HG03175 (cell line): ENCODE measurements at regions not wholly inside any gene's neighbourhood (a gene's known extent, or its start where the extent isn't known, plus 50 kb on each side); places are given as distances from the start of the nearest gene placed in this dataset.
A peak's percentile ranks its signal among the peaks of the same experiment; 100 is the strongest.
"Not testable (repeated sequence)": the region's sequence is repeated elsewhere in the genome, so short reads cannot be mapped to it uniquely, and the experiment has no call there.

Source experiments
- ATAC-seq: cut with Tn5 transposase; IDR thresholded peaks from one replicate; pipeline ENCODE4 v1.9.1; 2021; ENCODE audit warnings: mild to moderate bottlenecking, moderate library complexity; ENCODE audit not compliant: unreplicated experiment

DNA sequence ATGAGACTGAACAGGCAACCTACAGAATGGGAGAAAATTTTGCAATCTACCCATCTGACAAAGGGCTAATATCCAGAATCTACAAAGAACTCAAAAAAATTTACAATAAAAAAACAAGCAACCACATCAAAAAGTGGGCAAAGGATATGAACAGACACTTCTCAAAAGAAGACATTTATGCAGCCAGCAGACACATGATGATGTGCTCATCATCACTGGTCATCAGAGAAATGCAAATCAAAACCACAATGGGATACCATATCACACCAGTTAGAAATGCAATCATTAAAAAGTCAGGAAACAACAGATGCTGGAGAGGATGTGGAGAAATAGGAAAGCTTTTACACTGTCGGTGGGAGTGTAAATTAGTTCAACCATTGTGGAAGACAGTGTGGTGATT is 51.7 kb upstream of the PAXBP1 start:
- not testable (repeated sequence) for ATAC-seq

DNA sequence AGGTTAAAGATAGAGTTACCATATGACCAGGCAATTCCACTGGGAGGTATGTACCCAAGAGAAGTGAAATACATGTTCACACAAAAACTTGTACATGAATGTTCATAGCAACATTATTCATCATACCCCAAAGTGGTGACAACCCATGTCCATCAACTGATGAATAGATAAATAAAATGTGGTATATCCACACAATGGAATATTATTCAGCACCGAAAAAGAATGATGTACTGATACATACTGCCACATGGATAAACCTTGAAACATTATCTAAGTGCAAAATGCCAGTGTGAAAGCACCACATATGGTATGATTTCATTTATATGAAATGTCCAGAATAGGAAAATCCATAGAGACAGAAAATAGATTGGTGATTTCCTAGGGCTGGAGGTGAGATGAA is 53.4 kb upstream of the PAXBP1 start:
- no peak for ATAC-seq

DNA sequence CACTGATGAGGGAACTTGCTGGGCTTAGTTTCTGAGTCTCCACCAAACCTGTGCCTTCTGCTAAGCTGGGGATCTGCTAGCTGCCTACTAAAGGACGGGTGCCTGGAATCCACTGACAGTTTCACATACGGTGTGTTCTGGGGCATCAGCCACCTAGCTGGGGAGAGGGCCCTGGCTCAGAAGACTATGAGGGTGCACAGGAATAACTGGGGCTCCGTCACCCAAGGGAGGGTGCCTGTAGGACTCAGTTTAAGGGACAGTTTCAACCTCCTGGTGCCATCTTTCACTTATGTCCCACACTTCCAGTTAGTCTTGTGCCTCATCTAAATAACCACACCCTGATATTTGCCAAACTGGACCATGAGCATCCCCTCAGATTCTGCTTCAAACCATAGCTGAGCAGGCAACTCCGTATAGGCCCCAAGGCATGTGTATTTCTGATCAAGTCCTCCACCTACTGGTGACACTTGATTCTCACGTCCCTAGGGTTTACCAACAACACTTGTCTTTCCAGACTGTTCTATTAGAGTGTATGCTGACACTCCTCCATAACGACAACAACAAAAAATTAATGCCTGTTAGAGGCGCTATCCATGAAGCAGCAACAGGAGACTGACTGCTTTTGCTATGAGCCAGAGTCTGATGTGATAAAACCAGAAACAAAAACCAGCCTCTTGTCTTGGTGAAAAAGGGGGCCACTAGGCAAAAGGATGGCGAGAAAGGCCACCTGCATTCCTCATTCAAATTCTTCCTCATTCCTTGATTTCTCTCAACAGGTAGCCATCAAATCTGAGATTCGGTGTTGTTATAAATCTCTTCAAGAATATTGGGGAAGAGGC is 55.0 kb upstream of the PAXBP1 start:
- ATAC-seq, result peak; percentile 45

DNA sequence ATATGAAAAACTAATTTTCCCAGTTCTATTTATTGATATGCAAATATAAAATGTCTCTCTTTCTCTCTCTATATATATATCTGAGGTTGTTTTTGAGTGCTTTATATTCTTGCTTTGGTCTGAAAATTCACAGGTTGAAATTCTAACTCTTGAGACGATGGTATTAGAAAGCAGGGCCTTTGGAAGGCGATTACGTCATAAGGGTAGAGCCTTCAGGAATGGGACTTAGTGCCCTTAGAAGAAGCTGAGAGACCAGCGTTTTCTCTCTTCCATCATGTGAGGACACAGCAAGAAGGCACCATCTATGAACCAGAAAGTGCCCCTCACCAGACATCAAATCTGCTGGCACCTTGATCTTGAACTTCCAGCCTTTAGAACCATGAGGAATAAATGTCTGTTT is 57.4 kb upstream of the PAXBP1 start:
- ATAC-seq, result no peak

DNA sequence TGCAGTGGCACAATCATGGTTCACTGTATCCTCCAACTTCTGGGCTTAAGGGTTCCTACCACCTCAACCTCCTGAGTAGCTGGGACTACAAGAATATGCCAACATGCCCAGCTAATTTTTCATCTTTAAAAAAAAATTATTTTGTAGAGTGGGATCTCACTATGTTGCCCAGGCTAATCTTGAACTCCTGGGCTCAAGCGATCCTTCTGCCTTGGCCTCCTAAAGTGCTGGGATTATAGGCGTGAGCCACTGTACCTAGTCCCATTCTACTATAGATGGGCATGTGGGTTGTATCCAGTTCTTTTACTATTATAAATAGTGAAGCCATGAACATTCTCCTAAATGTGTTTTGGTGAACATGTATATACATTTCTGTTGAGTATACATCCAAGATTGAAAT is 57.9 kb upstream of the PAXBP1 start:
- ATAC-seq, result no peak

DNA sequence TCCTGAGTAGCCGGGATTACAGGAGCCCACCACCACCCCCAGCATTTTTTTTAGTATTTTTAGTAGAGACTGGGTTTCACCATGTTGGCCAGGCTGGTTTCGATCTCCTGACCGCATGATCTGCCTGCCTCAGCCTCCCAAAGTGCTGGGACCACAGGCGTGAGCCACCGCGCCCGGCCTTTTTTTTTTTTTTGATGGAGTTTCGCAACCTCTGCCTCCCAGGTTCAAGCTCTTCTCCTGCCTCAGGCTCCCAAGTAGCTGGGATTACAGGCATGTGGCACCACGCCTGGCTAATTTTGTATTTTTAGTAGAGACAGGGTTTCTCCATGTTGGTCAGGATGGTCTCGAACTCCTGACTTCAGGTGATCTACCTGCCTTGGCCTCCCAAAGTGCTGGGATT is 60.2 kb upstream of the PAXBP1 start:
- ATAC-seq, result not testable (repeated sequence)

DNA sequence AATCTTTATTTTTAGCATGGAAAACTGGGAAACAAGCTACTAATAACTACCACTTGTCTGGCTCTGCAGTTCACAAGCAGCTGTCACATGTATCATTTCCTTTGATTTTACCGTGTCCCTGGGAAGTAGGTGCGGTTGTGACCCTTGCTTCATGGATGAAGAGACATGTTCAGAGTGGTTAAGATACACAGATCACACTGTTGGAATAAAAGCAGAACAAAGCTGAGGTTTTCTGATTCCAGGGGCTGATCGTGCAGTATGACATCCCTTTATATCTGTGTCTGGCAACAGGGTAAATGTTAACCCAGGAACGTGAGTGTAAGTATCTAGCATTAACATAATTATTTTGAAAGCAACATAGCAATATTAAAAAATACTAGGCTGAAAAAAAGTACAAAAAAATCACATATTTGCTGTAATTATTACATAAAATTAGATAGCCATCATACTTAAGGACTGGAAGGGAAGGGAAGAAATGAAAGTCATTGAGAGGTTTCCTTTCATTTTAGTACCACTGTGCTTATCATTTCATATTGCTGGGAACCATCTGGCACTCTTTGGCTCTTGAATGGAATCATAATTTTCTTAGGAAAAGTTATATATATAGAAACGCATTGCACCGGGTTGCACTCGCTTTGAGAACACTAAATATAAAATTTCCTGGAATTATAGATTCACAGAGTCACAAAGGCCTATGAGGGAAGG is 62.8 kb upstream of the PAXBP1 start:
- no peak for ATAC-seq

DNA sequence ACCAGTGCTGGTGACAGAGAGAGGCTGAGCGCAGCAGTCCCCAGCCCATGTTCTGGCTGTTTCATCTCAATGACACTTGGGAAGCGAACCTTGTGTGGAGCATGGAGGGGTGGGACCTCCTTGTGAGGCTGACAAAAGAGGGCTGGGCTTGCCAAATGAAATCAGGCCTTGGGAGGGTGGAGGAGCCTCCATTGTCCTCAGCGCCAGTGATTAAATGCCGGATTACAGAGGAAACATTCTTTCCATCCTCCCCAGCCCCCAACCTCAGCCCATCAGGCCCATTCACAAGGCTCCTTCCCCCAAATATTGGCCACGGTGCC is 63.3 kb upstream of the PAXBP1 start:
- ATAC-seq, result no peak

DNA sequence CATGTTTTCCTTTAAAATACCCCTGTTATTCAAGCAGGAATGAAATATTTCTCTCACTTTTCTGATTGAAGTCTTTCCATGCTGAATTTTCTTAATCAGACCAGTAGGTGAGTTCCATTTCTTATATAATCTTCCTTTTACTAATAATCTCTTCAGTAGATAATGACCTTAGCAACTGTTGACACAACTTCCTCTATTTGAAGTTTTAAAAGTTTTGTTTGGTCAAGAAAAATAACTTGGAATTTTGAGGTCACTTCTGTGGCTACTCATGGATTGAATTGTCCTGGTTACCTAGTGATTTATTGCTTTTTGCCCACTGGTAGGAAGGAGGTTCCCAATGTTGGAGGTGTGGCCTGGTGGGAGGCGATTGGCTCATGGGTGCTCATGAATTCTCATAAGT is 70.6 kb upstream of the PAXBP1 start:
- ATAC-seq, result no peak

DNA sequence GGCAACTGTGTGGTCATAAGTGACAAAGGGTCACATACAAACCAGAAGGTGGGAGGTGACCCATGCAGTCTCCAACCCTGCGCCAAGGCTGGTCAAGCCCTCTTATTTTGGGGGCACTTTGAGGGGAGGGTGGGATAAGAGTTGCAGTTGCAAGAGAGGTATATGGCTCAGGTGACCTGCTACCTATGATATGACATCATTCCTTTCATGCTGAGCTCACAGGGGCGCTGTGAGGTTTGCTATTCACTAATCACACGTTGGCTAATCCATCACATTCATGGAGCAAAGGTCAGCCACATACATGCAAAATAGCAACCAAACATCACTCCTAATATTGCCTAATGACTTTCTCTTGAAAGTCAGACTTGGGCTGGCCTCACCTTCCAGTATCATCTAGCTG is 72.0 kb upstream of the PAXBP1 start:
- no peak for ATAC-seq

DNA sequence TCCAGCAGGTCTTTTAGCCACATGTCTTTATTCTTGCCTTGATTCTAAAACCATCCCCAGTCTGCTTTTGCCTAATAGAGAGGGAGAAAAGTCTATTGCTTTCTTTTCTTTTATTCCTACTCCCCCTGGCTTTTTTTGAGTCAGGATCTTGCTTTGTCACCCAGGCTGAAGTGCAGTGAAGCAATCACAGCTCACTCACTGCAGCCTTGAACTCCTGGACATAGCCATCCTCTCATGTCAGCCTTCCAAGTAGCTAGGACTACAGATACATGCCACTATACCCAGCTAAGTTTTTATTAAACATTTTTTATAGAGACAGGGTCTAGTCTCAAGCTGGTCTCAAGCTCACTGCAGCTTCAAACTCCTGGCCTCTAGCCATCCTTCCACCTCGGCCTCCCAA is 72.5 kb upstream of the PAXBP1 start:
- no peak for ATAC-seq

DNA sequence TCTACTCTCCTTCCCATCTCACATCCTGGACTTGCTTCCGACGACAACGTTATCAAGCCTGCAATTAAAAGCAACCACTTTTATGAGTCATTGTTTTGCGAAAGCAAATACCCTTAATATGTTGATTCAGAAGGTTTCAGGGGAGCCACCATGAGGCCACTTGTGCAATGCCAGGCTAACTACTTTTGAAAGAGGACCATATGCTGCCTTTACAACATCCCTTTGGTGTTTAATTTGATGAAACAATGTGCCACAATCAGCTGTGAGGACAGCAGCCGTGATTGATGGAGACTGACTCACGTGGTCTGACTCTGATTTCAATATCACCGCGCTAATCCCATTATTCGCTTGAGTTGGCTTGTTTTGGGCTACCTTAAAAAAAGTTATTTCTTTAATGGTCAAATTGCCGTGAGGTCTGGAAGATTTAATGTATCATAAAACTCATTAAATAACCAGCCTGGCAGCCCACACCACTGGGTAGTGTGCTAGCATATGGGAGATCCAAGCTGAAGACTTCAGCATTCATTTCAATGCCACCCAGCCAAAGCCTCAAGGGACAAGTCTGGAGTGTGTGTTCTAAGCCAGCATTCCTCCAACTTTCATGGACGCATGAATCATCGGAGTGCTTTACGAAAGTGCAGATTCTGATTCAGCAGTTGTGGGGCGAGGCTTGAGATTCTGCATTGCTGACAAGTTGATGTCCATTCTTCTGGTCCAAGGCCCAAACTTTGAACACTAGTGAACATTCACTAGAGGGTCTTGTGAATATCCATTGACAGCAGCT is 73.3 kb upstream of the PAXBP1 start:
- no peak for ATAC-seq

DNA sequence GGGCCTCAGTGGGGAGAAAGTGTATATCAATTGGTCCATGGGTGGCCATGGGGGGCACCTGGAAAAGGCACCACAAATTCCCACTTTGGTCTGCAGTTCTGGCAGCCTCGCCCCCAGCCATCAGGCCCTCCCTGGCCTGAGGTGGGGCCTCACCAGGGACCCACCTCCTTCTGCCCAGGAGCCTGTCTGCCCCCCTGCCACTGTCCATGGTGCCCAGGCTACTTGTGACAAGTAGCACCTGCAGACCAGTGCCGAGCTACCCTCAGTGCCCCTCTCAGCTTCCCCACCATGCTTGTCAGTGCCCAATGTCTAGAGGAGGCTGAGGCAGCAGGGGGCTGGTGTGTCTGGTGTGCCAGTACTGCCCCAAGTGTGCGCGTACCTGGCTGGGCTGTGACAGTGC is 87.1 kb upstream of the PAXBP1 start:
- no peak for ATAC-seq

DNA sequence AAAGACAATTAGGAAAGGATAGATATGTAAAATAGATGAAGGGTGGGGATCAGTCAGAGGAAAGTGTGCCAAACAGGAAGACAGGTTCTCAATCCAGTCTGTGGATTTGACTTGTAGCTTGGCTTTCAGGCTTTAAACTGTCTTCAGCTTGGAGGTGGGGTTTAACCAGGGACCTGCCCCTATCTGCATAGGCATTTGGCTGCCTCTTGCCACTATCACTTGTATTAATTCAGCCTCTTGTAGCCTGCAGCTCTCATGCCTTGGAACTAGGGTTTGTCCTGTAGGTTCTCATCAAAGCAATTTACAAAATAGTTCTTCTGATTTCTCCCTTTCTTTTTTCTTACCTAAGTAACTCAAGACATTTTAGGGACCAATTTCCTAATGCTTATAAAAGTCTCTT is 88.8 kb upstream of the PAXBP1 start:
- ATAC-seq, result no peak

DNA sequence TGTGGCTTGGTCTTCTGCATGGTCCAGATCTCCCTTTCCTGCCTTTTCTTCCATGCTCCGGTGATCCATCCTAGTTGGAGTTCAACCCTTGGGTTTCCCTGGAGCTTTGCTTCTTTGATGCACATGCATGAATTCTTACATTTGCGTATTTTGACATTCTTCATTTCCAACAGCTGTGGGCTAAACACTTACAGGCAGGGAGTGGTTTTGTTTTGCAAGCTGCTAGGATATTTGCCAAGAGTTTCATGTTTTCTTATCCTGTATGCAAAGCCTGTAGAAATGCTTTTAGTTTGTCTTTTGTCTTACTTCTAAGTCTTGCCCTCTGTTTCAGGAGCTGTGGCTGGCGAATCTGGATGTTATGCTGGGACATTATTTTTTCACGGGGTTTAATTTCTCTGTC is 90.3 kb upstream of the PAXBP1 start:
- ATAC-seq, result no peak

DNA sequence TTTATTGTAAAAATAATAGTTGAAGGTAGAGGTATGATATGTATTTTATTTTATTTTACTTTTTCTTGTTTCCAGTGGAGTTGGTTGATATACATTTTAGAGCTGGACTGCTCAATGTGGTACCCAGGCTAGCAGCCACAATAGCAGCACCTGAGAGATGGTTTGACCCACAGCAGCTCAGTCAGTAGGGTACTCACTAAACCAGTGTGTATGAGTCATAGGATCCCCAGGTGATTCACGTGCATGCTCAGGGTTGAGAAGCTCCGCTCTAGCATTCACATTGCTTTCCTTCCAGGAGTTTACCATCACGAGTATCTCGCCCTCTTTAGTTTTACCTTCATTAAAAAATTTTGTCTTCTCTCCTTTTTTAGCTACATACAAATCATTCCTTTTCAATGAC is 96.0 kb upstream of the PAXBP1 start:
- ATAC-seq, result no peak

DNA sequence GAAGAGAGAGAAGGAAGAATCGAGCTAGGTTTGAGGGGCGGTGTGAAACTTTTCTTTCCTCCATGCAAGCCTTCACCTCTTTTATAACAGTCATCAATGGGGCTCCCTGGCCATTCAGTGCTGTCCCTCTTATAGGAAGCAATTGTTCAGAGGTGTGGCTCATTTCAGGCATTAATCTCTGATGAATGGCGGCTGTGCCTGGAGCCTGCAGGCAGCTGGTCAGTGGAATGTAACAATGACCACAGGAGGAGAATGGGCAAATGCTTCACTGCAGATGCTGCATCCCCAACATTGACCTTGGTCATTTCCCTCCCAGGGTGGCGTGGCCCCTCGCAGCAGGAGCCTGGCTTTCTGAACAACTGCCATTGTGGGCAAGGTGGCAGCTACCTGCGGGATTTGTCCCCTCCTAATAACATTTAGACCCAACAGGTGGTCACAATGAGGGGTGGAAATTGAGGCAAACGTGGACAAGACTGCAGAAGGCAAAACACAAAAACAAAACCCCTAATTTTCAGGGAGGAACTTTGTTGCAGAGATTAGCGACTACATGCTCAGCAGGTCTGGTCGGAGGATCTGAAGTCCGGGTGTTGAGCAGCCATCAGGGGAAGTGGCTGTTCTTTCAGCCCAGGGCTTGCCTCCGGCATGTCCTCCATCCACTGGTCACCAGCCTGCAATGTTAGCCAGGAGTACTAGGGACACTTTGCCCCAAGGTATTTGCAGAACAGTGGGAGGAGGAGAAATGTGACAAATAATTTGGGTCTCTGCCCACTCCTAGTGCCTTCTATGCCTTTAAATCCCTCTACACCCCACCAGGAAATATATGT is 97.3 kb upstream of the PAXBP1 start:
- ATAC-seq, result no peak

DNA sequence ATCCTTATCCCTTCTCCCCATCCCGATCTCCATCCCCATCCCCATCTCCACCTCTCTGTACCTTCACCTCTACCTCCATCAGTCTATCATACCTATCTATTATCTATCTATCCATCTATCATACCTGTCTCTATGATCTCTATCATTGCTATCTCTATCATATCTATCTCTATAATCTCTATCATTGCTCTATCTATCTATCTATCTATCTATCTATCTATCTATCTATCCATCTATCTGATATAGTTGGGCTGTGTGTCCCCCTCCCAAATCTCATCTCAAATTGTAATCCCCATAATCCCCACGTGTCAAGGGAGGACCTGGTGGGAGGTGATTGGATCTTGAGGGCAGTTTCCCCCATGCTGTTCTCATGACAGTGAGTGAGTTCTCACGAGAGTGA is 97.9 kb upstream of the PAXBP1 start:
- no peak for ATAC-seq

DNA sequence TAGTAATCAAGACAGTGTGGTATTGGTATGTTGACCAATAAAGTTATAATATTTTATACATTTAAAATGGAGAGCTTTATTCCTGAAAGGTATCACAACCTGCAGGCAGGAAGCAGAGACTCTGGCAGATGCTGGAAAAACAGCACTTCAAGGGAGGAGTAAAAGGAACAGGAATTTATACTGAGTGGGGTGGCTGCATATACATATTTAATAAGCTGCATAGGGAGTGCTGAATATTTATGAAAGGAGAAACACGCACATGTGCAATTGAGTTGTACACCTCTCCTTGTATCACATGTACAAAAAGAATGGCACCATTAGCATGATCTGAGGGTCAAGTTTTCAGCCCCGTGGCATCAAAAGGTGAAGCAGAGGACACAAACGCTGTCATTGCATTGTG is 104.9 kb upstream of the PAXBP1 start:
- no peak for ATAC-seq

DNA sequence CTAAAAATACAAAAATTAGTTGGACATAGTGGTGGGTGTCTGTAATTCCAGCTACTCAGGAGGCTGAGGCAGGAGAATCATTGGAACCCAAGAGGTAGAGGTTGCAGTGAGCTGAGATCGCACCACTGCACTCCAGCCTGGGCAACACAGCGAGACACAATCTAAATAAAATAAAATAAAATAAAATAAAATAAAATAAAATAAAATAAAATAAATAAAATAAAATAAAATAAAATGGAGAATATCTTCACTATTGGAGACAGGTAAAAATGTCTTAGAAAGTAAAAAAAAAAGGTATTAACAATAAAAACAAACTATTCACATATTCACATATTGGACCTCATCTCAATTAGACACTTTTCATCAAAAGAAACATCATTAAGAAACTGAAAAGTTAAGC is 106.3 kb upstream of the PAXBP1 start:
- ATAC-seq, result not testable (repeated sequence)

DNA sequence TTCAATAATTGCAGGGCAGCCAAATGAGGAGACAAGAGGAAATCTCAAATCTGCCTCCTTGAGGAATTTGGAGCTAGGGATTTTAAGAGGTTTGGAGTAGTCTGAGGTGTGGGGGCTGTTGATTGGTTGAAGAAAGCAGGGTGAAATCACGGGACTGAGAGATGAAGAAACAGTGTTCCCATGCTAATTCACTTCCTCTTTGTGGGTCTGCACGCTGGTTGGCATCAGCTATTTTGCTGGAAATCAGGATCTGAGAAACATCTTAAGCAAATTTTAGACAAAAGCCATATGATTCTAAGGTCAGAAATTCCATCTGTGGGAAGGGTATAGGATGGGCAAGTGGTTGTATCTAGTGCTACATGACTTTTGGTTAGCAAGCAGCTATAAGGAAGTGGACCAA is 107.1 kb upstream of the PAXBP1 start:
- no peak for ATAC-seq
